SH-SY5Y (cell line): ENCODE measurements at regions not wholly inside any gene's neighbourhood (a gene's known extent, or its start where the extent isn't known, plus 50 kb on each side); places are given as distances from the start of the nearest gene placed in this dataset.

Source experiments
- GATA2 ChIP-seq: IDR thresholded peaks from 2 replicates; pipeline ENCODE4 v1.6.1; 2011; ENCODE audit warnings: mild to moderate bottlenecking, low read depth, low read length
- GATA3 ChIP-seq: IDR thresholded peaks from 2 replicates; pipeline ENCODE4 v1.6.1; 2011; ENCODE audit warnings: low read depth, mild to moderate bottlenecking, low read length, moderate library complexity

GRCh38 chr1:80759354-80759753, 1041.4 kb upstream of the ADGRL2 start:
- no peak for TF ChIP-seq GATA3
- no peak for TF ChIP-seq GATA2

DNA sequence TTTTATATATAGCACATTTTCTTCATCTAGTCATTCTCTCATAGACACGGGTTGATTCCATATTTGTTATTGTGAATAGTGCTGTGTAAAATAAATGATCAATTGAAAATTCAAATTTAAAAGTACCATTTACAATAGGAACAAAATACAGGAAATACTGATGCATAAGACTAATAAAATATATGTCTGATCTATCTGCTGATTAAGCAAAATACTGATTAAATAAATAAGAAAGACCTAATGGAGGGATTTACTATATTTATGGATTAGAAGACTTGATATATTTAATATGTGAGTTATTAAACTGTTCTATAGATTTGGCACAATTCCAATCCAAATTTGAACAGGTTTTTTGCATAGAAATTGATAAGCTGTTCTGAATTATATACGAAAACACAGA, 1044.8 kb upstream of the ADGRL2 start:
- TF ChIP-seq GATA3: no peak
- no peak for TF ChIP-seq GATA2

DNA sequence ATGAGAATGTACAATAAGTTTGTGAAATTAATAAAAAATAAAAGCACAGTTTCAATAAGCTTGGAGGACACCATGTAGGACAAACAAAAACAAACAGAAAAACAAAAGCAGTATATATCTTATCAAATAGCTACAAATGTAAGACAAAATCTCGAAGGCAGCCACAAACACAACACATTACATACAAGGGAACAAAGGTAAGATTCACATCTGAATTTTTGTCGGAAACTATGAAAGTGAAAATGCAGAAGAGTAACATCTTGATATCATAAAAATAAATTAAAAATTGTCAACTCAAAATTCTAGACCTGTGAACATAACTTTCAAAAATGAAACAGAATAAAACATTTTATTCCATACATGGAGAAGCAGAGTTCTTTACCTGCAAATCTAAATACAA, 1049.5 kb upstream of the ADGRL2 start:
- TF ChIP-seq GATA2: no peak
- no peak for TF ChIP-seq GATA3

GRCh38 chr1:80731241-80731894, 1069.4 kb upstream of the ADGRL2 start:
- no peak for TF ChIP-seq GATA2
- no peak for TF ChIP-seq GATA3

GRCh38 chr1:80722611-80723010, 1078.1 kb upstream of the ADGRL2 start:
- TF ChIP-seq GATA3 (no peak), GATA2 (no peak)

GRCh38 chr1:80706526-80706925, 1094.2 kb upstream of the ADGRL2 start:
- TF ChIP-seq GATA2: no peak
- no peak for TF ChIP-seq GATA3

DNA sequence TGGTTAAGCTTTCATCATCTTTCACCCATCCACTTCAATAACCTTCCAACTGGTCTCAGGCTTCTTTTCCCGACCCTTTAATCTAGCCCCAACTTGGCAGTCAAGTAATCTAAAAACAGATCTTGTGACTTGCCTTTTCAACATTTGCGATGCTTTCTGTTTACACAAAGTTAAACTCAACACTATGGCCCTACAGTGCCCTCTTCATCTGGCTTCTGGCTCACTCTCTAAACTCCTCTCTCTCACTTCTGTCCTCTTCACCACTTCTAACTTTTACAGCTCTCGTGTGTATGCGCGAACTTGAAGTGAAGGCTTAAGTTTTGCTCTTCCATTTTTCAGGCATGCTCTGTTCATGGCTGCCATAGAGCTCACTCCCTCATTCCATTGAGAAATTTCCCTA, 1122.3 kb upstream of the ADGRL2 start:
- no peak for TF ChIP-seq GATA2
- no peak for TF ChIP-seq GATA3

DNA sequence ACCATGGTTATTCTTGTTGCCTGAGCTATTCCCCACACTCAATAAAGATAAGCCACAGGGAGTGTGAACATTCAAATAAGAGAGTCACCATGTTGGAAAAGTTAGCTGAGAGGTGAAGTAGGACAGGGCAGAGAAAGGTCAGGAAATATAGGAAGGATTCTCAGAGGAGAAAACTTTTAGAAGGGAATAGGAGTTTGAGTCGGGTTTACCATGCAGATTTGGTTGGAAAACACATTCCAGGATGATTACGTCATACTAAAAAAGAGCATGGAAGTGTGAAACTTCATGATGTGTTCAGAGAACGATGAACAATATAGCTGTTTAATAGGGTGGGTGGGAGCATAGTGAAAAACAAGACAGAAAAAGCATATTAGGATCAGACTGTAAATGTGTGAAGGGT, 1125.3 kb upstream of the ADGRL2 start:
- TF ChIP-seq GATA3 (no peak), GATA2 (no peak)

DNA sequence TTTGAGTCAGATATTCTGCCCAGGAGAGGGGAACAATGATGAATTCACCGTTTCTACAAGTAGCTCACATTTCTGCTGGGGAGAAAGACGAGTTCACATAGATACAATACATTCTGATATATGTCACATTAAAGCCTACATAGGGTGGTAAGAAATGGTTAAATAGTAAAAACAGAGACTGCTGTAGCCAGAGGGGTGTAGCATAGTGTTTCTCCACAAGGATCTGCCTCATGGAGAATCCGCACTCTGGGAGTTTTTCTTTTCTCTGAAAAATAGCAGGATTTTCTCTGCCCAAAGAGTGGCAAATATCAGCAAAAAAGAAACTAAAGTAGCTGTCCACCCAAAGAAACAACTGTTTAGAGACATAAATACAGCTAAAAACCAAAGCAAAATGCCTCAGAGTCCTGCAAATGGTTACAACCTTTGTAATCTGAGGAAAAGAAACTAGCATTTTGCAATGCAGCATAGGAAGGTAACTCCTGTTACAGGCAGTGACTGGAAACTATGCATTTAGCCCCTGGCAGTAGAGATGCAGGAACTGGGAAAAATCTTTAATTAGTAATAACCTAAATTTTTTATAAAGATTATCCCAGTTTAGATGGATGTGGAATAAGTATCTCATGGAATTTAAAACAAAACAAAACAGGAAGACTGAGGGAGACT, 1126.7 kb upstream of the ADGRL2 start:
- no peak for TF ChIP-seq GATA3
- no peak for TF ChIP-seq GATA2

DNA sequence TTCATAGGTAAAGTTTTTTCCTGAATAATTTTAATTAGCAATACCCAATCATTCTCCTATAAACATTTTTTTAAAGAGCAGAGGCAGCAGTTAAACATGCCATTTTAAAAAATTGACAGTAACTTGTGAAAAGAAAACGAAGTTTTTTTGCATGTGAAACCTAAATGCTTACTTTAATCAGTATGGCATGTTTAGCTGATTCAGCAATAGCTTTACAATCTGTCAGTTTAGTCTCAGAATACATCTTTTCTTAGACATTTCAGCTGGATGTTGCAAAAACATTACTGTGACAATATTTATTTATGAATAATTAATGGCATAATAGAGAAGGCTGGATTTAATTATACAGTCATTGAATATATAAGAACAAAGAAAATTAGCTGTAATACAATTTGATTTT, 1132.4 kb upstream of the ADGRL2 start:
- TF ChIP-seq GATA3 (no peak), GATA2 (no peak)

- TF ChIP-seq GATA3 (no peak), GATA2 (no peak)
These were observed 1134.7 kb upstream of the ADGRL2 start for GRCh38 chr1:80666073-80666472.

DNA sequence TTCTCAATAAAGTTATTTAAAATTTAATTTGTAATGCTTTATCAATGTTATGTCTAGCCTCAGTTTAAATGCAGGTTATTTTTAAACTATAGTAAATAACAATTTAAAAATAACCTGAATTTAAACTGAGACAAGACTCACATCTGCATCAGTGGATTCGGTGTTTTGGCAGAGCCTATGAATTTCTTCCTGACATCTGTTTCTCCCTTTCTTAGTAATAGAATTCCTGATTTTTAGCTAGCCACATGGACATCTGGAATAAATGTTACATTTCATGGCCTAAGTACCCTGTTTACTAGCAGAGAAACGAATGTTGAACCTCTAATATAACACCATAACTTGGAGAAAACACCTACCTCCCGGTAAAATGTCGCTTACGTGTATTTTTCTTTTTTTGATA, 1141.6 kb upstream of the ADGRL2 start:
- no peak for TF ChIP-seq GATA3
- no peak for TF ChIP-seq GATA2

GRCh38 chr1:80657707-80658106, 1143.0 kb upstream of the ADGRL2 start:
- TF ChIP-seq GATA3 (no peak), GATA2 (no peak)

GRCh38 chr1:80657044-80657643, 1143.6 kb upstream of the ADGRL2 start:
- TF ChIP-seq GATA3: no peak
- TF ChIP-seq GATA2: no peak

DNA sequence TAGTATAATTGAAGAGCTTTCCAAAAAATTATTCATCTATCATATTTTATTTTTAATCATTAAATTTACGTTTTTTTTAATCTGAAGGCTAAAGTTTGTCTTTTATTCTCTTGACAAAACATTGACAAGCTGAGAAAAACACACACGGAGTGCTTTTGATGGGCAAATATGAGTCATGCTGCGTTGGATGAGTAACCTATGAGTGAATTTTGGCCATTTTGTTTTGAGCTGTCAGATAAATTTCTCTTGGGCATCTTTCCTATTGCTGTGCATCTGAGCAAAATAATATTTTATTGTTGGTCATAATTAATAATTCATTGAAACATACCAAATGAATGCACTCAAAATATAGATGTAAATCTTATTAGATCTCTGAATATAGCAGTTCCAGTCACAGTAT, 1144.1 kb upstream of the ADGRL2 start:
- no peak for TF ChIP-seq GATA2
- no peak for TF ChIP-seq GATA3

DNA sequence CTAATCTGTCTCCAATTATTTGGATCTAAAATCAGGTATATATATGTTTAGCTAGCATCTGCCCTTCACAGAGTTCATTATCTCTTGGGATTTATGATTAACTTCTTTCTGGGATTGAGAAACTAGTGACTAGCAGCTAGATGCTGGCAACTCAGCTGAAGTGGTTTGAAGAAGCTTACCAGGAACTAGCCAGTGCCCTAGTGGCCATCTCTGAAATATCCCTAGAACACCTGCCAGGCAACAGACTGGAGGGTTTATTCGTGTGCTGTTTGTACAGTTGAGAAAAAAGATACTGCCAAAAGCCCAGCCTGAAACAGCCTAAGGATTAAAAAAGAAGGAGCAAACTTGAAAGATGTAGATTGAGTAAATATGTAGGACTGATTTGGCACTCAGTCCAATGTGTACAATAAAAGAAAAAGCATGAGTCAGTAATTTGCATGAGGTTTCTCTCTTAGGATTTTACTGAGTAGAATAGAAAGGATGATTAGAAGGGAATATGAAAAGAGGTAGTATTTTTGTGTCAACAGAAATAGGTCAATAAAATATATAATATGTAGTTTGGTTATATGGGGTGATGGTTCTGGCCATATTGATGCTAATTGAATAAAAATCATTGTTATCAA, 1144.6 kb upstream of the ADGRL2 start:
- TF ChIP-seq GATA2: no peak
- no peak for TF ChIP-seq GATA3
